WTC11 (cell line): ENCODE measurements at regions not wholly inside any gene's neighbourhood (a gene's known extent, or its start where the extent isn't known, plus 50 kb on each side); places are given as distances from the start of the nearest gene placed in this dataset.

Experiments
- ERG ChIP-seq: fragments of 250-450 bp; sonication (Bioruptor Pico); IDR thresholded peaks from 2 replicates; pipeline ENCODE4 v1.8.0; 2021; ENCODE audit warnings: mild to moderate bottlenecking
- SP1 ChIP-seq: sonication (generic); formaldehyde crosslinking; conservative IDR thresholded peaks from 2 replicates; pipeline ENCODE4 v1.8.1; 2022; ENCODE audit warnings: missing genetic modification reagents
- ZBTB21 ChIP-seq: sonication (generic); formaldehyde crosslinking; IDR thresholded peaks from 2 replicates; pipeline ENCODE4 v1.8.1; 2023; ENCODE audit warnings: mild to moderate bottlenecking, missing genetic modification reagents, borderline replicate concordance
- TF ChIP-seq, protein P1 (sequence below): sonication (generic); formaldehyde crosslinking; IDR thresholded peaks from 2 replicates; pipeline ENCODE4 v1.8.1; 2023; ENCODE audit warnings: mild to moderate bottlenecking, missing genetic modification reagents, borderline replicate concordance
- TF ChIP-seq, protein P2 (sequence below): fragments of 200-600 bp; IDR thresholded peaks from 2 replicates; pipeline ENCODE4 v1.8.0; 2022; ENCODE audit warnings: antibody characterized with exemption

DNA sequence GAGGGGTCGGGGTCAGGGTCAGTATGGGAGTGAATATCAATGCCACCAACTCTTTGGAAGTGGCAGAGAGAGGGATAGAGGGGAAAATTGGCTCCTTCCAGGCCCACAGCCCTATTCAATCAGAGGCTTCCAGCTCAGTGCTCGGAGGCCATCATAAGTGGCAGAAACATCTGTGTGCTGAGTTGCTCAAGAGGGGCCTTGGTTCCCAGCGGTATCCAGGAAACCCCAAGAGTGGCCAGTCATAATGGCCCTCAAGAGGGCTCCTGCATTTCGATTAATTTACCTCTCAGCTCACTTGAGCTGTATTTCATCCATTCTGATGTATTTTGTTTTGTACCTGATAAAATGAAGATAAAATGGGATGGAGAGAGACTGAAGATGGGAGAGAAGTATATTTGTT, 154.3 kb upstream of the EOLA2 start:
- TF ChIP-seq, protein P1, sequence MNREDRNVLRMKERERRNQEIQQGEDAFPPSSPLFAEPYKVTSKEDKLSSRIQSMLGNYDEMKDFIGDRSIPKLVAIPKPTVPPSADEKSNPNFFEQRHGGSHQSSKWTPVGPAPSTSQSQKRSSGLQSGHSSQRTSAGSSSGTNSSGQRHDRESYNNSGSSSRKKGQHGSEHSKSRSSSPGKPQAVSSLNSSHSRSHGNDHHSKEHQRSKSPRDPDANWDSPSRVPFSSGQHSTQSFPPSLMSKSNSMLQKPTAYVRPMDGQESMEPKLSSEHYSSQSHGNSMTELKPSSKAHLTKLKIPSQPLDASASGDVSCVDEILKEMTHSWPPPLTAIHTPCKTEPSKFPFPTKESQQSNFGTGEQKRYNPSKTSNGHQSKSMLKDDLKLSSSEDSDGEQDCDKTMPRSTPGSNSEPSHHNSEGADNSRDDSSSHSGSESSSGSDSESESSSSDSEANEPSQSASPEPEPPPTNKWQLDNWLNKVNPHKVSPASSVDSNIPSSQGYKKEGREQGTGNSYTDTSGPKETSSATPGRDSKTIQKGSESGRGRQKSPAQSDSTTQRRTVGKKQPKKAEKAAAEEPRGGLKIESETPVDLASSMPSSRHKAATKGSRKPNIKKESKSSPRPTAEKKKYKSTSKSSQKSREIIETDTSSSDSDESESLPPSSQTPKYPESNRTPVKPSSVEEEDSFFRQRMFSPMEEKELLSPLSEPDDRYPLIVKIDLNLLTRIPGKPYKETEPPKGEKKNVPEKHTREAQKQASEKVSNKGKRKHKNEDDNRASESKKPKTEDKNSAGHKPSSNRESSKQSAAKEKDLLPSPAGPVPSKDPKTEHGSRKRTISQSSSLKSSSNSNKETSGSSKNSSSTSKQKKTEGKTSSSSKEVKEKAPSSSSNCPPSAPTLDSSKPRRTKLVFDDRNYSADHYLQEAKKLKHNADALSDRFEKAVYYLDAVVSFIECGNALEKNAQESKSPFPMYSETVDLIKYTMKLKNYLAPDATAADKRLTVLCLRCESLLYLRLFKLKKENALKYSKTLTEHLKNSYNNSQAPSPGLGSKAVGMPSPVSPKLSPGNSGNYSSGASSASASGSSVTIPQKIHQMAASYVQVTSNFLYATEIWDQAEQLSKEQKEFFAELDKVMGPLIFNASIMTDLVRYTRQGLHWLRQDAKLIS (CRISPR knock-in tag), result no peak
- TF ChIP-seq, protein P2, sequence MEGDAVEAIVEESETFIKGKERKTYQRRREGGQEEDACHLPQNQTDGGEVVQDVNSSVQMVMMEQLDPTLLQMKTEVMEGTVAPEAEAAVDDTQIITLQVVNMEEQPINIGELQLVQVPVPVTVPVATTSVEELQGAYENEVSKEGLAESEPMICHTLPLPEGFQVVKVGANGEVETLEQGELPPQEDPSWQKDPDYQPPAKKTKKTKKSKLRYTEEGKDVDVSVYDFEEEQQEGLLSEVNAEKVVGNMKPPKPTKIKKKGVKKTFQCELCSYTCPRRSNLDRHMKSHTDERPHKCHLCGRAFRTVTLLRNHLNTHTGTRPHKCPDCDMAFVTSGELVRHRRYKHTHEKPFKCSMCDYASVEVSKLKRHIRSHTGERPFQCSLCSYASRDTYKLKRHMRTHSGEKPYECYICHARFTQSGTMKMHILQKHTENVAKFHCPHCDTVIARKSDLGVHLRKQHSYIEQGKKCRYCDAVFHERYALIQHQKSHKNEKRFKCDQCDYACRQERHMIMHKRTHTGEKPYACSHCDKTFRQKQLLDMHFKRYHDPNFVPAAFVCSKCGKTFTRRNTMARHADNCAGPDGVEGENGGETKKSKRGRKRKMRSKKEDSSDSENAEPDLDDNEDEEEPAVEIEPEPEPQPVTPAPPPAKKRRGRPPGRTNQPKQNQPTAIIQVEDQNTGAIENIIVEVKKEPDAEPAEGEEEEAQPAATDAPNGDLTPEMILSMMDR, result no peak
- no peak for TF ChIP-seq ZBTB21 (CRISPR knock-in tag)
- TF ChIP-seq SP1, result no peak
- TF ChIP-seq ERG (CRISPR knock-in tag), result no peak
